ENCODE measurements at regions not wholly inside any gene's neighbourhood (a gene's known extent, or its start where the extent isn't known, plus 50 kb on each side); places are given as distances from the start of the nearest gene placed in this dataset.
"Not testable (repeated sequence)": the region's sequence is repeated elsewhere in the genome, so short reads cannot be mapped to it uniquely, and the experiment has no call there.

- not testable (repeated sequence) for H3K4me3 ChIP-seq (ENCODE audit: low read depth, low read length)
These were observed 574.2 kb downstream of the CWH43 start for GRCh38 chr4:49560131-49560816.

GRCh38 chr4:49560883-49561282 lies 574.8 kb downstream of the CWH43 start:
- not testable (repeated sequence) for H3K4me3 ChIP-seq (ENCODE audit: low read depth, low read length)

- H3K4me3 ChIP-seq (ENCODE audit: low read depth, low read length) = not testable (repeated sequence)
These were observed 584.2 kb downstream of the CWH43 start for GRCh38 chr4:49570248-49570647.

- H3K4me3 ChIP-seq (ENCODE audit: low read depth, low read length) = not testable (repeated sequence)
These were observed 587.7 kb downstream of the CWH43 start for GRCh38 chr4:49573666-49574215.

GRCh38 chr4:49575250-49575649 lies 589.2 kb downstream of the CWH43 start:
- not testable (repeated sequence) for H3K4me3 ChIP-seq (ENCODE audit: low read depth, low read length)

GRCh38 chr4:49578371-49578770 lies 592.3 kb downstream of the CWH43 start:
- H3K4me3 ChIP-seq (ENCODE audit: low read depth, low read length) = not testable (repeated sequence)

GRCh38 chr4:49578899-49579298 lies 592.8 kb downstream of the CWH43 start:
- not testable (repeated sequence) for H3K4me3 ChIP-seq (ENCODE audit: low read depth, low read length)

- not testable (repeated sequence) for H3K4me3 ChIP-seq (ENCODE audit: low read depth, low read length)
These were observed 594.1 kb downstream of the CWH43 start for GRCh38 chr4:49580166-49580565.

- not testable (repeated sequence) for H3K4me3 ChIP-seq (ENCODE audit: low read depth, low read length)
These were observed 602.3 kb downstream of the CWH43 start for GRCh38 chr4:49588401-49588800.

GRCh38 chr4:49618436-49618835 lies 632.4 kb downstream of the CWH43 start:
- H3K4me3 ChIP-seq (ENCODE audit: low read depth, low read length) = not testable (repeated sequence)

GRCh38 chr4:49626478-49626877 lies 640.4 kb downstream of the CWH43 start:
- not testable (repeated sequence) for H3K4me3 ChIP-seq (ENCODE audit: low read depth, low read length)
